Tibial nerve (tissue), 4 donors: ENCODE measurements at regions not wholly inside any gene's neighbourhood (a gene's known extent, or its start where the extent isn't known, plus 50 kb on each side); places are given as distances from the start of the nearest gene placed in this dataset.

ENCODE experiments used
- CTCF ChIP-seq, 5 experiments: fragments of 200-600 bp in 3 of 5; fragments of 450-650 bp in 2 of 5; sonication (generic) in 3 of 5; IDR thresholded peaks; one replicate each; pipeline ENCODE4 v1.5.1; 2016 to 2019; ENCODE audit warnings: antibody characterized with exemption in 5 of 5, mild to moderate bottlenecking in 3 of 5, moderate library complexity in 2 of 5
- EP300 ChIP-seq, 2 donors: sonication (generic); formaldehyde crosslinking; IDR thresholded peaks; one replicate each; pipeline ENCODE4 v1.6.1; 2017; ENCODE audit warnings: antibody characterized with exemption in 2 of 2, mild to moderate bottlenecking in 1 of 2
- POLR2A ChIP-seq, 2 donors: fragments of 450-650 bp; IDR thresholded peaks; one replicate each; pipeline ENCODE4 v1.6.1; 2017; ENCODE audit warnings: antibody characterized with exemption in 2 of 2, mild to moderate bottlenecking in 2 of 2, moderate library complexity in 2 of 2

GRCh38 chr7:149604521-149604920, 106.9 kb upstream of the ZNF746 start:
- no peak for TF ChIP-seq EP300 (IDR thresholded peaks at IDR 0.05)
- TF ChIP-seq CTCF (IDR thresholded peaks at IDR 0.05): no peak
- TF ChIP-seq POLR2A (IDR thresholded peaks at IDR 0.05): no peak
